GM23338 (cell line): ENCODE measurements at regions not wholly inside any gene's neighbourhood (a gene's known extent, or its start where the extent isn't known, plus 50 kb on each side); places are given as distances from the start of the nearest gene placed in this dataset.

ENCODE experiments used
- ATAC-seq: fragments of 200-7000 bp; cut with Tn5 transposase; 3 replicates; pipeline ENCODE4 v1.9.1; 2020
- DNase-seq: peaks from one replicate; pipeline ENCODE4 v3.0.0-alpha.2; 2015; ENCODE audit warnings: low spot score
- H2AFZ ChIP-seq: fragments of 200-600 bp; sonication (generic); 2 replicates; pipeline ENCODE4 v1.8.0; 2016; ENCODE audit warnings: antibody characterized with exemption, mild to moderate bottlenecking, moderate library complexity
- H3F3A ChIP-seq: fragments of 200-600 bp; sonication (generic); replicated peaks from 2 replicates; pipeline ENCODE4 v1.8.0; 2017; ENCODE audit warnings: antibody characterized with exemption, mixed run types, low read depth
- H3K27ac ChIP-seq: fragments of 200-600 bp; sonication (generic); 2 replicates; pipeline ENCODE4 v1.6.1; 2016; ENCODE audit warnings: low read depth
- H3K27me3 ChIP-seq: fragments of 200-600 bp; sonication (generic); 2 replicates; pipeline ENCODE4 v1.8.0; 2016; ENCODE audit warnings: mild to moderate bottlenecking, mixed run types, moderate library complexity; ENCODE audit not compliant: insufficient read depth
- H3K36me3 ChIP-seq: fragments of 200-600 bp; sonication (generic); 2 replicates; pipeline ENCODE4 v1.8.0; 2016; ENCODE audit warnings: mild to moderate bottlenecking; ENCODE audit not compliant: insufficient read depth
- H3K4me1 ChIP-seq: fragments of 200-600 bp; sonication (generic); 2 replicates; pipeline ENCODE4 v1.8.0; 2016; ENCODE audit warnings: mild to moderate bottlenecking, moderate library complexity; ENCODE audit not compliant: insufficient read depth
- H3K4me2 ChIP-seq: fragments of 200-600 bp; sonication (generic); 2 replicates; pipeline ENCODE4 v1.7.1; 2017; ENCODE audit warnings: mixed run types
- H3K4me3 ChIP-seq: fragments of 200-600 bp; sonication (generic); 2 replicates; pipeline ENCODE4 v1.6.1; 2016; ENCODE audit warnings: mixed run types
- H3K79me2 ChIP-seq: fragments of 200-600 bp; sonication (generic); replicated peaks from 2 replicates; pipeline ENCODE4 v1.8.0; 2017; ENCODE audit warnings: mild to moderate bottlenecking; ENCODE audit not compliant: insufficient read depth
- H3K9me2 ChIP-seq: fragments of 200-600 bp; sonication (generic); 2 replicates; pipeline ENCODE4 v1.8.0; 2017; ENCODE audit not compliant: insufficient read depth
- H4K20me1 ChIP-seq: fragments of 200-600 bp; sonication (generic); replicated peaks from 2 replicates; pipeline ENCODE4 v1.8.0; 2017; ENCODE audit warnings: mild to moderate bottlenecking; ENCODE audit not compliant: insufficient read depth
- H3K27ac Mint-ChIP-seq: 2 replicates; pipeline ENCODE4 v1.8.0; 2020; ENCODE audit warnings: inconsistent platforms, mild to moderate bottlenecking, moderate library complexity, mixed read lengths
- H3K27me3 Mint-ChIP-seq: 3 replicates; pipeline ENCODE4 v1.8.0; 2022; ENCODE audit warnings: low read depth, mild to moderate bottlenecking, moderate library complexity, mixed read lengths, inconsistent platforms; ENCODE audit not compliant: insufficient read depth, poor library complexity
- H3K36me3 Mint-ChIP-seq: 3 replicates; pipeline ENCODE4 v1.8.0; 2021; ENCODE audit warnings: low read depth, mild to moderate bottlenecking, inconsistent platforms, moderate library complexity, mixed read lengths
- H3K4me1 Mint-ChIP-seq: 3 replicates; pipeline ENCODE4 v1.8.0; 2020; ENCODE audit warnings: mild to moderate bottlenecking, inconsistent platforms, mixed read lengths
- H3K4me3 Mint-ChIP-seq: 3 replicates; pipeline ENCODE4 v1.8.0; 2021; ENCODE audit warnings: moderate library complexity, mild to moderate bottlenecking, inconsistent platforms, mixed read lengths
- H3K9me3 Mint-ChIP-seq: 3 replicates; pipeline ENCODE4 v1.8.0; 2020; ENCODE audit warnings: moderate library complexity, mild to moderate bottlenecking, inconsistent platforms, mixed read lengths
- CREB1 ChIP-seq: fragments of 250-450 bp; sonication (Bioruptor Pico); IDR thresholded peaks from 2 replicates; pipeline ENCODE4 v1.5.0; 2020; ENCODE audit warnings: low read depth, mild to moderate bottlenecking, moderate library complexity
- CTCF ChIP-seq, 2 experiments: fragments of 200-600 bp in 1 of 2; sonication (generic) in 1 of 2; conservative IDR thresholded peaks; 2 replicates each; pipeline versions ENCODE4 v1.5.1 to v1.6.1; 2016 to 2017; ENCODE audit warnings: antibody characterized with exemption in 2 of 2, low read depth in 2 of 2, mild to moderate bottlenecking in 2 of 2, moderate library complexity in 1 of 2
- ETS1 ChIP-seq: IDR thresholded peaks from 2 replicates; pipeline ENCODE4 v1.6.1; 2016; ENCODE audit warnings: antibody characterized with exemption
- EZH2 ChIP-seq: fragments of 200-600 bp; sonication (generic); IDR thresholded peaks from one replicate; pipeline ENCODE4 v1.8.0; 2017; ENCODE audit warnings: antibody characterized with exemption, mild to moderate bottlenecking, low read depth; ENCODE audit not compliant: unreplicated experiment
- EZH2phosphoT487 ChIP-seq: fragments of 200-600 bp; sonication (generic); IDR thresholded peaks from one replicate; pipeline ENCODE4 v1.8.1; 2018; ENCODE audit warnings: antibody characterized with exemption; ENCODE audit not compliant: unreplicated experiment
- JUNB ChIP-seq: IDR thresholded peaks from one replicate; pipeline ENCODE4 v1.6.1; 2016; ENCODE audit warnings: antibody characterized with exemption; ENCODE audit not compliant: unreplicated experiment
- NANOG ChIP-seq: IDR thresholded peaks from 2 replicates; pipeline ENCODE4 v1.6.1; 2016; ENCODE audit warnings: antibody characterized with exemption, borderline replicate concordance
- POLR2AphosphoS5 ChIP-seq: IDR thresholded peaks from 2 replicates; pipeline ENCODE4 v1.6.1; 2016; ENCODE audit warnings: antibody characterized with exemption, low read depth
- REST ChIP-seq: IDR thresholded peaks from one replicate; pipeline ENCODE4 v1.6.1; 2018; ENCODE audit warnings: antibody characterized with exemption; ENCODE audit not compliant: unreplicated experiment
- STAT1 ChIP-seq: IDR thresholded peaks from one replicate; pipeline ENCODE4 v1.6.1; 2016; ENCODE audit warnings: antibody characterized with exemption; ENCODE audit not compliant: unreplicated experiment
- ZNF114 ChIP-seq: fragments of 250-450 bp; sonication (Bioruptor Pico); IDR thresholded peaks from 2 replicates; pipeline ENCODE4 v1.5.0; 2020; ENCODE audit warnings: mild to moderate bottlenecking, moderate library complexity
- ZNF331 ChIP-seq: fragments of 250-450 bp; sonication (Bioruptor Pico); IDR thresholded peaks from 2 replicates; pipeline ENCODE4 v1.5.0; 2020; ENCODE audit warnings: low read depth, mild to moderate bottlenecking, moderate library complexity
- ZNF462 ChIP-seq: fragments of 250-450 bp; sonication (Bioruptor Pico); IDR thresholded peaks from 2 replicates; pipeline ENCODE4 v1.5.0; 2020; ENCODE audit warnings: mild to moderate bottlenecking, moderate library complexity

- Histone ChIP-seq H3K79me2 (no peaks in the 10 kb centered on the region), H3K9me2 (no peaks in the 10 kb centered on the region), H3K4me2 (no peak overlapping the region), H3K36me3 (no peaks in the 10 kb centered on the region), H3K27me3 (no peaks in the 10 kb centered on the region), H4K20me1 (no peaks in the 10 kb centered on the region), H3K27ac (no peak overlapping the region), H2AFZ (peak overlapping the region; percentile 69; the same call in 1 of the 2 replicates), H3K4me1 (peaks cover 11% of the 10 kb centered on the region), H3K4me3 (no peak overlapping the region), H3F3A (no peaks in the 10 kb centered on the region)
- Mint-ChIP-seq H3K9me3 (no peaks in the 10 kb centered on the region; the same call in 2 of the 3 replicates), H3K27me3 (peaks cover 4% of the 10 kb centered on the region), H3K27ac (0 out of 2 replicates have a peak overlapping the region, but pooled peaks have one; percentile 29), H3K4me3 (no peak overlapping the region), H3K4me1 (peaks cover 15% of the 10 kb centered on the region; the same call in 2 of the 3 replicates), H3K36me3 (no peaks in the 10 kb centered on the region)
- TF ChIP-seq EZH2phosphoT487 = no peak
- no peak for TF ChIP-seq ETS1
- no peak for TF ChIP-seq CREB1 (CRISPR knock-in tag)
- TF ChIP-seq ZNF462 (CRISPR knock-in tag) = no peak
- TF ChIP-seq STAT1 = no peak
- no peak for TF ChIP-seq ZNF331 (CRISPR knock-in tag)
- TF ChIP-seq REST = no peak
- no peak for TF ChIP-seq POLR2AphosphoS5
- TF ChIP-seq ZNF114 (CRISPR knock-in tag) = no peak
- TF ChIP-seq EZH2 = no peak
- TF ChIP-seq JUNB = no peak
- TF ChIP-seq NANOG = no peak
- TF ChIP-seq CTCF (conservative IDR thresholded peaks at IDR 0.05; ENCODE audit: low read depth in 2 of 2) = no peak
- DNase-seq (no peak), ATAC-seq (no peak)
Measured at GRCh38 chr2:215796140-215796855, 217.1 kb downstream of the MREG start.
